Loucy (cell line): ENCODE measurements at regions not wholly inside any gene's neighbourhood (a gene's known extent, or its start where the extent isn't known, plus 50 kb on each side); places are given as distances from the start of the nearest gene placed in this dataset.

ENCODE experiments used
- H2AFZ ChIP-seq: fragments of 200-600 bp; sonication (generic); 2 replicates; pipeline ENCODE4 v1.6.0; 2016; ENCODE audit warnings: antibody characterized with exemption, mild to moderate bottlenecking, low read length, moderate library complexity
- H3F3A ChIP-seq: fragments of 200-600 bp; 2 replicates; pipeline ENCODE4 v1.6.0; 2016; ENCODE audit warnings: antibody characterized with exemption, low read depth, mild to moderate bottlenecking
- H3K27me3 ChIP-seq: fragments of 200-600 bp; sonication (generic); 2 replicates; pipeline ENCODE4 v1.6.1; 2014; ENCODE audit warnings: low read length, mild to moderate bottlenecking; ENCODE audit not compliant: insufficient read depth, poor library complexity, severe bottlenecking
- H3K36me3 ChIP-seq: fragments of 200-600 bp; sonication (generic); 2 replicates; pipeline ENCODE4 v1.6.1; 2016; ENCODE audit warnings: low read length; ENCODE audit not compliant: insufficient read depth
- H3K4me1 ChIP-seq: fragments of 200-600 bp; sonication (generic); 2 replicates; pipeline ENCODE4 v1.5.1; 2014; ENCODE audit warnings: low read length, mild to moderate bottlenecking; ENCODE audit not compliant: insufficient read depth, poor library complexity, severe bottlenecking
- H3K4me2 ChIP-seq: fragments of 200-600 bp; sonication (generic); 2 replicates; pipeline ENCODE4 v1.6.0; 2014; ENCODE audit warnings: antibody characterized with exemption, low read length, low read depth, mild to moderate bottlenecking; ENCODE audit not compliant: poor library complexity, severe bottlenecking
- H3K4me3 ChIP-seq: fragments of 200-600 bp; sonication (generic); 2 replicates; pipeline ENCODE4 v1.5.1; 2014; ENCODE audit warnings: low read length, mild to moderate bottlenecking, mixed read lengths; ENCODE audit not compliant: poor library complexity, severe bottlenecking
- H3K79me2 ChIP-seq: fragments of 200-600 bp; sonication (generic); 2 replicates; pipeline ENCODE4 v1.6.1; 2014; ENCODE audit warnings: low read length; ENCODE audit not compliant: insufficient read depth
- H3K9ac ChIP-seq: fragments of 200-600 bp; sonication (generic); 2 replicates; pipeline ENCODE4 v1.6.0; 2014; ENCODE audit warnings: mild to moderate bottlenecking, low read depth, low read length, moderate library complexity; ENCODE audit not compliant: poor library complexity, severe bottlenecking
- H3K9me2 ChIP-seq: fragments of 200-600 bp; sonication (generic); replicated peaks from 2 replicates; pipeline ENCODE4 v1.6.1; 2016; ENCODE audit warnings: low read depth, low read length, mixed read lengths
- H3K9me3 ChIP-seq: fragments of 200-600 bp; sonication (generic); 2 replicates; pipeline ENCODE4 v1.6.1; 2014; ENCODE audit warnings: mild to moderate bottlenecking, antibody characterized with exemption, low read length, low read depth; ENCODE audit not compliant: insufficient read depth
- H4K20me1 ChIP-seq: fragments of 200-600 bp; sonication (generic); 2 replicates; pipeline ENCODE4 v1.6.0; 2014; ENCODE audit warnings: antibody characterized with exemption, low read length, mild to moderate bottlenecking; ENCODE audit not compliant: insufficient read depth, poor library complexity, severe bottlenecking
- CTCF ChIP-seq: fragments of 200-600 bp; sonication (generic); conservative IDR thresholded peaks from 2 replicates; pipeline ENCODE4 v1.5.1; 2014; ENCODE audit warnings: mild to moderate bottlenecking, antibody characterized with exemption, low read length
- EZH2phosphoT487 ChIP-seq: fragments of 200-600 bp; IDR thresholded peaks from 2 replicates; pipeline ENCODE4 v1.6.1; 2018; ENCODE audit warnings: antibody characterized with exemption, mild to moderate bottlenecking, moderate library complexity, borderline replicate concordance

- no peaks in the 10 kb centered on the region for H3K4me1 ChIP-seq
- no peaks in the 10 kb centered on the region for H3K79me2 ChIP-seq
- H3K36me3 ChIP-seq: no peaks in the 10 kb centered on the region
- H3K9ac ChIP-seq: no peak overlapping the region
- no peaks in the 10 kb centered on the region for H3K9me3 ChIP-seq
- H3K27me3 ChIP-seq: no peaks in the 10 kb centered on the region
- no peak overlapping the region for H2AFZ ChIP-seq
- no peaks in the 10 kb centered on the region for H3K9me2 ChIP-seq
- no peaks in the 10 kb centered on the region for H3F3A ChIP-seq
- H3K4me2 ChIP-seq: no peak overlapping the region
- no peak overlapping the region for H3K4me3 ChIP-seq
- no peaks in the 10 kb centered on the region for H4K20me1 ChIP-seq
- TF ChIP-seq CTCF (peak; percentile 33), EZH2phosphoT487 (no peak)
Observed at GRCh38 chr15:31455499-31455898, 128.9 kb downstream of the KLF13 start.

GRCh38 chr15:31456354-31457060 is 129.9 kb downstream of the KLF13 start:
- Histone ChIP-seq H2AFZ (no peak overlapping the region), H3K27me3 (no peaks in the 10 kb centered on the region), H3K9me3 (no peaks in the 10 kb centered on the region), H4K20me1 (no peaks in the 10 kb centered on the region), H3K4me2 (no peak overlapping the region), H3K9me2 (no peaks in the 10 kb centered on the region), H3F3A (no peaks in the 10 kb centered on the region), H3K36me3 (no peaks in the 10 kb centered on the region), H3K79me2 (no peaks in the 10 kb centered on the region), H3K9ac (no peak overlapping the region), H3K4me1 (no peaks in the 10 kb centered on the region), H3K4me3 (no peak overlapping the region)
- TF ChIP-seq CTCF (no peak), EZH2phosphoT487 (no peak)

GRCh38 chr15:31457161-31457560 is 130.5 kb downstream of the KLF13 start:
- no peaks in the 10 kb centered on the region for H3K9me2 ChIP-seq
- no peaks in the 10 kb centered on the region for H3K79me2 ChIP-seq
- TF ChIP-seq CTCF (no peak), EZH2phosphoT487 (no peak)
- H2AFZ ChIP-seq: no peak overlapping the region
- H3K9me3 ChIP-seq: no peaks in the 10 kb centered on the region
- H3K27me3 ChIP-seq: no peaks in the 10 kb centered on the region
- no peaks in the 10 kb centered on the region for H3K4me1 ChIP-seq
- no peak overlapping the region for H3K4me3 ChIP-seq
- no peak overlapping the region for H3K4me2 ChIP-seq
- no peaks in the 10 kb centered on the region for H3K36me3 ChIP-seq
- no peaks in the 10 kb centered on the region for H3F3A ChIP-seq
- no peaks in the 10 kb centered on the region for H4K20me1 ChIP-seq
- H3K9ac ChIP-seq: no peak overlapping the region
